ENCODE measurements at regions not wholly inside any gene's neighbourhood (a gene's known extent, or its start where the extent isn't known, plus 50 kb on each side); places are given as distances from the start of the nearest gene placed in this dataset.

GRCh38 chr12:127153996-127154395 lies 1113.0 kb upstream of the TMEM132C start:
- TF ChIP-seq POLR2AphosphoS5 (IDR thresholded peaks at IDR 0.05) (no peak), RAD21 (conservative IDR thresholded peaks at IDR 0.05) (no peak), CTCF (IDR thresholded peaks at IDR 0.05; ENCODE audit: poor library complexity, severe bottlenecking) (no peak), EZH2 (IDR thresholded peaks at IDR 0.05; ENCODE audit: borderline replicate concordance, insufficient read depth, low read length, poor library complexity, severe bottlenecking) (no peak), MXI1 (conservative IDR thresholded peaks at IDR 0.05; ENCODE audit: poor library complexity, severe bottlenecking) (no peak)
